Liver (tissue), 8 donors: ENCODE measurements at regions not wholly inside any gene's neighbourhood (a gene's known extent, or its start where the extent isn't known, plus 50 kb on each side); places are given as distances from the start of the nearest gene placed in this dataset.

Experiments used
- DNase-seq: peaks from one replicate; pipeline ENCODE4 v3.0.0-alpha.2; 2017; ENCODE audit warnings: low spot score
- H3K27ac ChIP-seq, 2 donors: one replicate each; pipeline ENCODE4 v1.7.0; 2013; ENCODE audit warnings: inconsistent platforms in 2 of 2, low read length in 2 of 2, control low read depth in 1 of 2, low read depth in 1 of 2, mild to moderate bottlenecking in 1 of 2
- H3K27me3 ChIP-seq, 4 donors: one replicate each; pipeline versions ENCODE4 v1.6.1 to v1.7.0; 2013; ENCODE audit warnings: low read length in 3 of 4, inconsistent platforms in 1 of 4, mild to moderate bottlenecking in 1 of 4, moderate library complexity in 1 of 4; ENCODE audit not compliant: control insufficient read depth in 4 of 4, insufficient read depth in 4 of 4
- H3K36me3 ChIP-seq, 4 donors: one replicate each; pipeline versions ENCODE4 v1.6.1 to v1.7.0; 2013; ENCODE audit warnings: low read length in 3 of 4, mild to moderate bottlenecking in 3 of 4, low read depth in 1 of 4, moderate library complexity in 1 of 4; ENCODE audit not compliant: control insufficient read depth in 4 of 4, insufficient read depth in 3 of 4
- H3K4me1 ChIP-seq, 4 donors: one replicate each; pipeline versions ENCODE4 v1.6.1 to v1.7.0; 2013; ENCODE audit warnings: low read length in 3 of 4, mild to moderate bottlenecking in 3 of 4, moderate library complexity in 1 of 4; ENCODE audit not compliant: control insufficient read depth in 4 of 4, insufficient read depth in 4 of 4
- H3K4me3 ChIP-seq, 3 donors: one replicate each; pipeline versions ENCODE4 v1.6.1 to v1.7.0; 2013; ENCODE audit warnings: low read length in 3 of 3, control low read depth in 1 of 3, low read depth in 1 of 3, mild to moderate bottlenecking in 1 of 3
- H3K9ac ChIP-seq, 2 donors: one replicate each; pipeline ENCODE4 v1.7.0; 2013; ENCODE audit warnings: low read length in 2 of 2, mild to moderate bottlenecking in 2 of 2, moderate library complexity in 2 of 2, control low read depth in 1 of 2, low read depth in 1 of 2
- H3K9me3 ChIP-seq, 4 donors: one replicate each; pipeline versions ENCODE4 v1.6.1 to v1.7.0; 2013; ENCODE audit warnings: low read length in 3 of 4; ENCODE audit not compliant: control insufficient read depth in 4 of 4
- CTCF ChIP-seq: fragments of 150-350 bp; IDR thresholded peaks from 2 replicates; pipeline ENCODE4 v1.5.1; 2017; ENCODE audit warnings: improper control_type of control experiment, low read depth, low read length; ENCODE audit not compliant: missing input control
- FOXA1 ChIP-seq: IDR thresholded peaks from 2 replicates; pipeline ENCODE4 v1.6.1; 2016; ENCODE audit warnings: antibody characterized with exemption
- GABPA ChIP-seq, 2 donors: IDR thresholded peaks in 1 of 2; conservative IDR thresholded peaks in 1 of 2; 2 replicates each; pipeline ENCODE4 v1.6.1; 2016; ENCODE audit warnings: antibody characterized with exemption in 2 of 2, mild to moderate bottlenecking in 1 of 2, moderate library complexity in 1 of 2
- HNF4A ChIP-seq, 2 donors: conservative IDR thresholded peaks; 2 replicates each; pipeline ENCODE4 v1.6.1; 2016; ENCODE audit warnings: antibody characterized with exemption in 2 of 2, mild to moderate bottlenecking in 2 of 2
- HNF4G ChIP-seq: IDR thresholded peaks from 2 replicates; pipeline ENCODE4 v1.6.1; 2016; ENCODE audit warnings: antibody characterized with exemption
- JUND ChIP-seq, 2 donors: IDR thresholded peaks; 2 replicates each; pipeline ENCODE4 v1.6.1; 2016; ENCODE audit warnings: antibody characterized with exemption in 2 of 2
- MAX ChIP-seq: IDR thresholded peaks from 2 replicates; pipeline ENCODE4 v1.6.1; 2016; ENCODE audit warnings: antibody characterized with exemption
- NR2F2 ChIP-seq: IDR thresholded peaks from 2 replicates; pipeline ENCODE4 v1.6.1; 2016; ENCODE audit warnings: antibody characterized with exemption
- RAD21 ChIP-seq, 2 donors: IDR thresholded peaks; 2 replicates each; pipeline ENCODE4 v1.6.1; 2016; ENCODE audit warnings: antibody characterized with exemption in 2 of 2, mild to moderate bottlenecking in 2 of 2
- REST ChIP-seq: IDR thresholded peaks from 2 replicates; pipeline ENCODE4 v1.6.1; 2016; ENCODE audit warnings: antibody characterized with exemption, mild to moderate bottlenecking
- RXRA ChIP-seq, 2 donors: IDR thresholded peaks; 2 replicates each; pipeline ENCODE4 v1.6.1; 2017 to 2018; ENCODE audit warnings: antibody characterized with exemption in 2 of 2, mild to moderate bottlenecking in 1 of 2
- SP1 ChIP-seq: IDR thresholded peaks from 2 replicates; pipeline ENCODE4 v1.6.1; 2018; ENCODE audit warnings: antibody characterized with exemption, mild to moderate bottlenecking
- TAF1 ChIP-seq: conservative IDR thresholded peaks from 2 replicates; pipeline ENCODE4 v1.6.1; 2016; ENCODE audit warnings: antibody characterized with exemption, mild to moderate bottlenecking
- YY1 ChIP-seq: IDR thresholded peaks from 2 replicates; pipeline ENCODE4 v1.6.1; 2016; ENCODE audit warnings: antibody characterized with exemption, mild to moderate bottlenecking
- ZBTB33 ChIP-seq: IDR thresholded peaks from 2 replicates; pipeline ENCODE4 v1.6.1; 2016; ENCODE audit warnings: antibody characterized with exemption
- WGBS: extraction: QIAGEN DNeasy Blood & Tissue Kit; methylation state at CpG from one replicate; pipeline ENCODE4 v1.1.7; 2013; 5-methylcytosine and 5-hydroxymethylcytosine counted together
- donor health status: healthy.
- donor health status: healthy.
- donor health status: healthy.
- donor health status: healthy.
- donor health status: healthy.

GRCh38 chr18:55694291-55694690 lies 106.3 kb upstream of the TCF4 start (continued):
- no peak for TF ChIP-seq CTCF
- no peak for TF ChIP-seq SP1

- no peak for TF ChIP-seq HNF4G
- TF ChIP-seq RXRA (IDR thresholded peaks at IDR 0.05) = no peak
- TF ChIP-seq ZBTB33 = no peak
- no peak for TF ChIP-seq YY1
- no peak for TF ChIP-seq REST
- no peak for TF ChIP-seq TAF1
- no peak for TF ChIP-seq HNF4A (conservative IDR thresholded peaks at IDR 0.05)
- WGBS = 77% methylated on average over 4 of the region's 4 CpGs
- no peaks in the 10 kb centered on the region for H3K36me3 ChIP-seq
These were observed 100.0 kb upstream of the TCF4 start for GRCh38 chr18:55688030-55688429.

GRCh38 chr18:55687106-55687505 lies 99.1 kb upstream of the TCF4 start:
- Histone ChIP-seq H3K27ac (no peak overlapping the region), H3K9me3 (no peaks in the 10 kb centered on the region), H3K4me3 (no peak overlapping the region), H3K9ac (no peak overlapping the region), H3K4me1 (no peaks in the 10 kb centered on the region), H3K36me3 (no peaks in the 10 kb centered on the region), H3K27me3 (peaks cover 0 to 3% (median 0%) of the 10 kb centered on the region in 4 donors)
- no peak for TF ChIP-seq JUND (IDR thresholded peaks at IDR 0.05)
- TF ChIP-seq FOXA1 = no peak
- no peak for TF ChIP-seq MAX
- no peak for TF ChIP-seq HNF4G
- TF ChIP-seq SP1 = no peak
- no peak for TF ChIP-seq GABPA (IDR thresholded peaks at IDR 0.05 in 1 of 2, conservative IDR thresholded peaks at IDR 0.05 in 1 of 2)
- TF ChIP-seq NR2F2 = no peak
- no peak for TF ChIP-seq RAD21 (IDR thresholded peaks at IDR 0.05)
- TF ChIP-seq RXRA (IDR thresholded peaks at IDR 0.05) = no peak
- TF ChIP-seq ZBTB33 = no peak
- WGBS = 70% methylated on average over 3 of the region's 3 CpGs
- DNase-seq = no peak

More at GRCh38 chr18:55688030-55688429, 100.0 kb upstream of the TCF4 start:
- H3K9ac ChIP-seq = no peak overlapping the region
- H3K9me3 ChIP-seq = no peaks in the 10 kb centered on the region
- H3K27me3 ChIP-seq = peaks cover 0 to 3% (median 0%) of the 10 kb centered on the region in 4 donors
- no peak for DNase-seq
- H3K4me1 ChIP-seq = no peaks in the 10 kb centered on the region
- H3K4me3 ChIP-seq = no peak overlapping the region
- H3K27ac ChIP-seq = no peak overlapping the region
